HS-5 (cell line): ENCODE measurements at regions not wholly inside any gene's neighbourhood (a gene's known extent, or its start where the extent isn't known, plus 50 kb on each side); places are given as distances from the start of the nearest gene placed in this dataset.

ENCODE experiments used
- DNase-seq: peaks from one replicate; pipeline ENCODE4 v3.0.0-alpha.2; 2012; ENCODE audit warnings: low read depth

DNA sequence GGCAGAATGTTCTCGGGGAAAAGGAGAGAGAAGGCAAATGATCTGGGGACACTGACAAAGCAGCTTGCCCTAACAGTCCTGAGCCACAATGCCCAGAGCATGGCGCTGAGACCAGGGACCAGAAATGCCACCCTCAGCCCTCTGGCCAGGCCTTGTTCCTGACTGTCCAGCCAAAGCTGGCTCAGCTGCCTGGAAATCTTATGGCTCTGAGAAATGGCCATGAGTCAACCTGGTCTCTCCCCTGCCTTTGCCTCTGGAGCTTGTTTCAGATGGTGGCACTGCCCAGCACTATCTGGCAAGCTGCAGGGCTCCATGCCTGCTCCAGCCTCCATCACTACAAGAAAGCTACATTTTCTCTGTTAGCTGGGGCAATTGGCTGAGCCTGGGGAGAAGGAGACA, 90.5 kb upstream of the PLXNA4 start:
- no peak for DNase-seq

DNA sequence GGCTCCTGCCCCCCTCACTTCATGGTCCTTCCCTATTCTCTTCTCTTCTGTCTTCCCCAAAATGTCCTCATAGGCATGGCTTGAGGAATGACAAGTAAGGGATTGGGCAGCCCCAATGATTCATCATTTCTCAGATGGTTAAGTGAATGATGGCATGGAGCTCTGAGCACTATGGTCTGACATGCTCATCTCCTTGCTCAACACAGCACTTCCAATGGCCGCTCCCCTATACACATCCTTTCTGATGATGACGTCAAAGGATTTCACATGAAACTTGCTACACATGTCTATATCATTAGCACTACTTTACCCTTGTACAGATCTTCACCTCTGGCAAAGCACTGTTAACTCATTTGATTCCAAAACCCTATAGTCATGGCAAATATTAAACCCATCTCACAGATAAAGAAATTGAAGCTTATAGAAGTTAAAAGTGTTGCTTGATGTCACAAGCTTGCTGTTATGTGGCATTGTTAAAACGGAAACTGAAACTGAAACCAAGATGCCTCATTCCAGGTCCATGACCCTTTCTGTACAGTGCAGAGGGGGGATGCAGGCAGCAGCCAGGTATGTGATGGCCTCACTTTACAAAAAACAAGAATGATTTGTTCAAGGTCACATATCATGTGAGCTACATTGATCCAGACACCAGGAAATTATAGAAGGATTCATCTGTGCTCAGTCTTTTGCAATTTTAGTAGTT, 90.0 kb upstream of the PLXNA4 start:
- DNase-seq = no peak

GRCh38 chr7:132656846-132657776, 80.8 kb upstream of the PLXNA4 start:
- DNase-seq = no peak

GRCh38 chr7:132656341-132656740, 80.1 kb upstream of the PLXNA4 start:
- DNase-seq = no peak

DNA sequence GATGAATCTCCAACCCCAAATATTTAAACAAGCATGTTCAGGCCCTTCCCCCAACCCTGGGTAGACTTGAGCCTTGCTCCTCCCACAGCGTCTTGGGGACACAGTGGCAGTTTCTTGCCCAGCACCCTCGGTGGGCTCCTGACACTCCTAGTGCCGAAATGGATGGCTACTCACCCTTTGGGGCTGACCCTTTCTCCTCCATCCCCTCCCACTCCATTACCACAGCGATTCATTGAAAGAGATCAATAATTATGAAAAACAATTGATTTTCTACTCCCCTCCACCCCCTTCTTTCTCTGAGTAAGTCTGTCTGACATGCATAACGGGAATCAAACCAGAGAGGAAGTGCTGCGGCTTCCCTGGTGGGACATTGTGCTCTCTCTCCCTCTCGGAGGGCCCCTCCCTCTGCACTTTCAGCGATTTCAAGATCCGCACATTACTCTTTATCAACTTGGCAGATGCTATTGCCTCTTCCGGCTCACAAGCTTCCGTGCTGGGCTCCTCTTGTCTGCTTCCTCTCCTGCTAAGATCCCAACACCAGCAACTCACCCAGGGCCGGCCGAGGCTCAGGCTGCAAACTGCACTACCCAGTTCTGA, 79.0 kb upstream of the PLXNA4 start:
- no peak for DNase-seq

- no peak for DNase-seq
Measured at GRCh38 chr7:132654150-132654549, 77.9 kb upstream of the PLXNA4 start.

DNA sequence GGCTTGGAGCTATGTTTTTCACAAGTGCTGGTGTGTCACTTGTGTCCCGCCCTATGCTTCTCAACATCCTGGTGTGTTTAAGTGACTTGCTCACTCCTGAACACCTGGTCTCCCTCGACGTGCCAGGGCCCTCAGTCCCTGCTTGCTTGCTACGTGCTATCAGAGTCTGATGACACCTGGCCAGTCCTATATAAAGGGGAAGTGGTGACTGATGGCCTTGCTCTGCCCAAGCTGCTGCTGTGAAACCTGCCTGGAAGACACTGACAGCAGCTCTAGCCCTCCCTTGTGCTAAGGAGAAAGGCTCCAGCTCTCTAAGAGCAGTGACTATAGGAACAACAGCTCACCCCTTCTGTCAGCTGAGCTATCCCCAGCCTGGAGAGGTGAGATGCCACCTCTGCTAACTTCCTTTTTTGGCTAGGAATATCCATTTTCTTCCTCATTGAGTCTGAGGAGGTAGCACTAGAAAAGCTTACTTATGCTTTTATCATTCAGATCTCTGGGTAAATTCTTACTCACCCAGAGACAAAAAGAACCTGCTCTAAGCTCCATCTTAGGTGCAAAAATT, 77.2 kb upstream of the PLXNA4 start:
- no peak for DNase-seq

- no peak for DNase-seq
Measured at GRCh38 chr7:132652507-132652906, 76.2 kb upstream of the PLXNA4 start.

DNA sequence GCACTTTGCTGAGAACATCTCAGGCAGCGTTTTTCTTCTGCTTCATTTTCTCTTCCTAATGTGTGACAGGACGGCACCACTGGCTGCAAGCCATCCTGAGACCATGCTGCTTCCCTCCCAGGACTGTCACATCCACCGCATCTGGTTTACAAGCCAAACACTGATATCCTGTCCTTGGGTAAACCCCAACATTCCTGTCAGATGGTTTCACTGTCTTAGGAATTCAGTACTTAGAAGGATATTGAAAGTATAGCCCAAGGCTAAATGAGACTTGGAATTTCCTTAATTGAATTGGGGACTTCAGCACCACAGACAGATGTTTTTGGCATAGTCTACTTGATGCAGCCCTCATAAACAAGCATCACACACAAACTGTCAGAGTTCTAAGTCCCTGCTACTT, 74.2 kb upstream of the PLXNA4 start:
- DNase-seq = peak; percentile 47

DNA sequence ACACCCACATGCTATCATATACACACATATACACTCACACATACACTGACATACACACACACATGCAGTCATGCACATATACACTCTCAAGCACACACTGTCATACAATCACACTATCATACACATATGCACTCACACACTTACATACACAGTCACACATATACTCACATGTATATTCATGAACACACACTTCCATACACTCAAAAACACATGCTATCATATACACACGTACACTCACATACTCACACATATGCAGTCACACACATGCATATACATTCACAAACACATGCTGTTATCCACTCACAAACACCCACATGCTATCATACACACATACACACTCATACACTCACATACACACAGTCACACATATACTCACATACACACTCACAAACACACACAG, 71.0 kb upstream of the PLXNA4 start:
- DNase-seq = no peak

- no peak for DNase-seq
Measured at GRCh38 chr7:132646052-132646451, 69.8 kb upstream of the PLXNA4 start.

DNA sequence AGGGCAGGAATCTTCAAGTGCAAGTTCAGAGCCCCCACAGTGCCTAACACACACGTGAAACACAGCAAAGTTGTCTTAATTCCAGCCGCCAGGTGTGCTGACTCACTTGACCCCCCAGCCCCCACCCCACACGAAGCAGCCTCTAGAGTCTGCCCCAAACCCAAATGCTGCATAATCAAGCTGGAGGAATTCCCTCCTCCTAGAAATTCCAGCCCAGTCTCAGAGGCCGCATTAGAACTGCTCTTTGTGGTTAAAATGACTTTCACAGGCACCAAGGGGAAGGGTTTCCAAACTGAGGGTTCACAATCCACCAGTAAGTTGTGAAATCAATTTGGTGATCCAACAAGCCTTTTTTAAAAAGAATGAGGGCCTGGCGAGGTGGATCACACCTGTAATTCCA, 67.0 kb upstream of the PLXNA4 start:
- DNase-seq = no peak

GRCh38 chr7:132641238-132641637, 65.0 kb upstream of the PLXNA4 start:
- no peak for DNase-seq

DNA sequence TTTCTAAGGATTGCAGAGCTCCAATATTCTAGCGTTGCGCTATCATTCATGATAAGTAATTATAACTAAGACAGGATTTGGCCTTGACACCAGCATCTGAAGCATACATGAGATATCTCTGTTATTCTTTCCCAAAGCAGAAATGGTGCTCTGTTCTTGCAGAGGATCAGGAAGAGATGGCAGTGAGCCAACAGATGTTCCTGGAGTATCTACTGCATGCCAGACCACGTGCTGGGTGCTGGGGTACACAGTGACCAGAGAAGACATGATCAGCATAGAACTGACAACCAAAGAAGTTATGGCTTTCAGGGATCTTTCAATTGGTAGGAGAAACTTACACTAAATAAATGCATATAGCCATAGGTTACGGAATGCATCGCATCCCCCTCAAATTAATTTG, 63.7 kb upstream of the PLXNA4 start:
- no peak for DNase-seq

- no peak for DNase-seq
Measured at GRCh38 chr7:132638000-132638399, 61.7 kb upstream of the PLXNA4 start.

DNA sequence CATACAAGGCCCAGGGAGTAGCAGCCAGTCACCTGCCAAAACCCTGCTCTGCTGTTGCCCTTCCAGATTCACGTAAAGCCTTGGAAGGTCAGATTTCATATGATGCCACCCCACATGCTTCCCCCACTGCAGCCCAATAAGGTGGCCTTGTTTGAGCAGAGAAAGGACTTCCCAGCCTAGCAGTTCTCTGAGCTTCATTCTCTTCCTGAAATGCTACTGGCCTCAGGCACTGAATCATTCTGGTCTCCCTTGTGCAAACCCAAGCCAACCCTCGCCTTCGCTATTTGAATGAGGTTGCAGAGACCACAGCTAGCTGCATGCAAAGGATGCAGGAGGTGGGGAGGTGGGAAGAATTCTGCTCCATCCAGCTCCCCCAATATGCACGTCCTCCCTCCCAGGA, 60.3 kb upstream of the PLXNA4 start:
- DNase-seq = no peak

DNA sequence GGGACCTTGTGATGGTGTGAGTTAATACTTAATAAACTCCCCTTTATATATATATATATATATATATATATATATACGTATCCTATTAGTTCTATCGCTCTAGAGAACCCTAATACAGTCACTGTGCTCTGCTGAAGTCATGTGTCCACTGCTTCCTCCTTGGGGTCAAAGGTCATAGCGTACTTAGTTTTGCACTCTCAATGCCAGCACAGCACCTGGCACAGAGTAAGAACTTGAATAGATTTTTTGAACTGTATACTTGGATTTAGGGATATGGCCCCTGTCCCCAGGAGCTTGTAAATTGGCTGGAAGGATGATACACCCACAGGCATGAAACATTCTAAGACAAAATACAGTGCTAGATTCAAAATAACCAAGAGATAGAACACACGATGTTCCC, 58.9 kb upstream of the PLXNA4 start:
- DNase-seq = no peak

GRCh38 chr7:132630834-132631233, 54.6 kb upstream of the PLXNA4 start:
- no peak for DNase-seq
